WI38 (cell line): ENCODE measurements at regions not wholly inside any gene's neighbourhood (a gene's known extent, or its start where the extent isn't known, plus 50 kb on each side); places are given as distances from the start of the nearest gene placed in this dataset.
"Not testable (repeated sequence)": the region's sequence is repeated elsewhere in the genome, so short reads cannot be mapped to it uniquely, and the experiment has no call there.

Source experiments
- H3K4me3 ChIP-seq: 2 replicates; pipeline ENCODE4 v1.5.1; 2011; ENCODE audit warnings: low read depth, mild to moderate bottlenecking, control low read depth, low read length
- CTCF ChIP-seq: IDR thresholded peaks from 2 replicates; pipeline ENCODE4 v1.5.1; 2012; ENCODE audit warnings: low read depth, mild to moderate bottlenecking, control low read depth, low read length

- no peak for TF ChIP-seq CTCF
- no peak overlapping the region for H3K4me3 ChIP-seq
Observed at GRCh38 chrX:112233164-112233563, 150.6 kb upstream of the TRPC5 start.

- H3K4me3 ChIP-seq, result not testable (repeated sequence)
Observed at GRCh38 chrX:112226795-112227194, 144.2 kb upstream of the TRPC5 start.

GRCh38 chrX:112223391-112223790 lies 140.8 kb upstream of the TRPC5 start:
- no peak for TF ChIP-seq CTCF
- H3K4me3 ChIP-seq, result no peak overlapping the region

- no peak for TF ChIP-seq CTCF
- no peak overlapping the region for H3K4me3 ChIP-seq
Observed at GRCh38 chrX:112218388-112218787, 135.8 kb upstream of the TRPC5 start.

GRCh38 chrX:112211459-112211858 lies 128.9 kb upstream of the TRPC5 start:
- no peak overlapping the region for H3K4me3 ChIP-seq
- no peak for TF ChIP-seq CTCF

GRCh38 chrX:112197840-112198239 lies 115.3 kb upstream of the TRPC5 start:
- no peak for TF ChIP-seq CTCF
- no peak overlapping the region for H3K4me3 ChIP-seq

- H3K4me3 ChIP-seq, result no peak overlapping the region
- no peak for TF ChIP-seq CTCF
Observed at GRCh38 chrX:112190646-112191045, 108.1 kb upstream of the TRPC5 start.

GRCh38 chrX:112181361-112181760 lies 98.8 kb upstream of the TRPC5 start:
- not testable (repeated sequence) for H3K4me3 ChIP-seq

- no peak for TF ChIP-seq CTCF
- no peak overlapping the region for H3K4me3 ChIP-seq
Observed at GRCh38 chrX:112164420-112164819, 81.8 kb upstream of the TRPC5 start.
